Choroid plexus epithelial cell (primary cell): ENCODE measurements at regions not wholly inside any gene's neighbourhood (a gene's known extent, or its start where the extent isn't known, plus 50 kb on each side); places are given as distances from the start of the nearest gene placed in this dataset.

Source experiments
- DNase-seq: peaks from one replicate; pipeline ENCODE4 v3.0.0-alpha.2; 2010; ENCODE audit warnings: low read depth
- H3K4me3 ChIP-seq: 2 replicates; pipeline ENCODE4 v1.5.1; 2011; ENCODE audit warnings: low read depth, mild to moderate bottlenecking, control low read depth, low read length, moderate library complexity
- CTCF ChIP-seq: conservative IDR thresholded peaks from 2 replicates; pipeline ENCODE4 v1.5.1; 2011; ENCODE audit warnings: low read depth, mild to moderate bottlenecking, control low read depth, inconsistent platforms, low read length, moderate library complexity

GRCh38 chr15:88707771-88708654, 69.2 kb downstream of the ISG20 start:
- DNase-seq, result no peak
- no peak overlapping the region for H3K4me3 ChIP-seq
- no peak for TF ChIP-seq CTCF

DNA sequence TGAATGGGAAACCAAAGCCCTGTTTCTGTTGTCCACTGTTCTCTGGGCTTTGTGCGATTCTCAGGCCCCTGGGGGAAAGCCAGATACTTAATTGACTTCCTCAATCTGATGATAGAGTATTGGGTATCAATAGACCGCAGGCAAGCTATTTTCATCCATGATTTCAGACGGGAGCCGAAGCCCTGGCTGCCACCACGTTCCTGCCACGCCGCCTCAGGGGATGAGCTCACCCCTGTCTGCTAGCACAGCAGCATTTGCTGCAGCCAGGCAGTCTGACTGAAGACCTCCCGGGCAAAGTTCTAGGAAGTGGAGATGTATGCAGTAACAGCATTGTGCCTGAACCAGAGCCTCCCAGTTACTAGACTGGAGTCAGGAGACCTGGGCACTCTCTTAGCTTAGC, 69.8 kb downstream of the ISG20 start:
- no peak for DNase-seq
- TF ChIP-seq CTCF, result no peak
- H3K4me3 ChIP-seq, result no peak overlapping the region

DNA sequence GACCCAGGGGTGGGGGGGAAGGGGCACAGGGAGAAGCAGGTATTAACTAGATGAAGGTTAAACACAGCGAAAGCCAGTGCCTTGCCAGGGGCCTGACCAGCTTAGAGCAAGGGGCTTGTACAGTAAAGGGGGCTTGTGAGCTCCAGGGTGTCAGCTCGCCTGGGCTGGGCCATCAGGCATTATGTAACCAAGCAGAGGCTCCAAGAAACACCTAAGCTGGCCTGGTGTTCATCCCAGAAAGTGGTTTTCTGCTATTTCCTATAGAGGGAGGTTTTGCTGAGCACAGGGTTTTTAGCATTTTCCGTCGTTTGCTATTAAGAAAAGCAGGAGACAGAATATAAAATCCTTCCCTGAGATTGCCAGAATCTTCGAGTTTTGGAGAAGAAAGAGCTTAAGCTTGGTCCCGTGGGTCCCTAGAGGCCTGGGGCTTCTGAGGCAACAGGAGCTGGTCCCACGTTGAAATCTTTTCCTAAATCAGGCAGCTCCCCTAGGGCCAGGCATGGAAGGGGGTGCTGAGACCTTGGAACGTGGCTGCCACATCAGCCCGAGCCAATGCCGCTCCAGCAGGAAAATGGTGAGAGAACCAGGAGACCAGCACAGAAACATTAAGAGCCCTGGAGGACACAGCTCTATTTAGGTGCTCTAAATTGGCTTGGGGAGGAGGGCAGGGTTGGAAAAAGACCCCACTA, 71.4 kb downstream of the ISG20 start:
- no peak for DNase-seq
- TF ChIP-seq CTCF, result no peak
- H3K4me3 ChIP-seq, result no peak overlapping the region

DNA sequence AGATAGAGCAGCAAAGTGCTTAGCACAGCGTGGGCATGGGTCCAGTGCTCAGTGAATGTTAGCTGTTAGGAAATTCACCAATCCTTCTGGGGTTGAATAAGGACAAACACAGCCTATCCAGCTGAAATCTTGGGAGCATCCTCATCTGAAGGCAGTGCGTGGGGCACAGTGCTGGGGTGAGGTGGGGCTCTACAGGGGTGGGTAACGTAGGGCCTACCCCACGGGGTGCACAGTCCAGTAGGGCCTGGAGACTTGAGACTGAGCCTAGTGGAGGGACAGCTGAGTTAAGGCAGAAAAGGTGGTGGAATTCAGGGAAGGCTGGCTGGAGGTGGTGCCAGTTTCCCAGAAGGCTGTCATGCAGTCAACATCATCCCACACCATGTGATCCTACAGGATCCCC, 73.0 kb downstream of the ISG20 start:
- no peak for DNase-seq
- no peak for TF ChIP-seq CTCF
- no peak overlapping the region for H3K4me3 ChIP-seq

DNA sequence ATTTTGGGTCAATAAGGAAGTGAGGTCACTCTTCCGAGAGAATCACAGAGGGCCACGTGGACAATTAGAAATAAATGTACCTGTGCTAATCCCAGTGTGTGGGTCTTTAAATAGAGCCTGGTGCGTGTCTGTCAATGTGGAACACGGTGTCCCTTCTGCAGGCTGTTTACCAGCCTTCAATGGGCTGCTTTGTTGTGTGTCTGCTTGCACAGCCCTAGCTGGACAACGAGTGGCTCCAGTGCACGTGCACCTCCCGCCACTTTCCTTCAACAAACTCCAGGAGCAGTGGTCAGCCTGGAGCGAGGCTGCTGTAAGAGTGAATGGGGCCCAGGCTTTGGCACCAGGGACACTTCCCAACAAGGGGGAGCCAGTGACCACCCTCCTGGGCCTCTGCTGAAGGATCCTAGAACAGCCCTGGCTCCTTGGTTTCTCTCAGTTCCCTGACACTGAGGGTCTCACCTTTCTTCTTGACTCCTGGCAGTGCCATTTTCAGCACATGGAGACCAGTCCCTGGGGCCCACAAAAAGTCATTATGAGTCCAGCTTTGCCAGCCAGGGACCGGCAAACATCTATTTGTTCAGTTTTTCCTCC, 76.1 kb downstream of the ISG20 start:
- H3K4me3 ChIP-seq, result no peak overlapping the region
- no peak for TF ChIP-seq CTCF
- DNase-seq, result no peak

GRCh38 chr15:88716543-88717381, 77.9 kb downstream of the ISG20 start:
- TF ChIP-seq CTCF, result no peak
- no peak overlapping the region for H3K4me3 ChIP-seq

More at GRCh38 chr15:88716543-88717381, 77.9 kb downstream of the ISG20 start:
- DNase-seq, result no peak
